ENCODE measurements at regions not wholly inside any gene's neighbourhood (a gene's known extent, or its start where the extent isn't known, plus 50 kb on each side); places are given as distances from the start of the nearest gene placed in this dataset.
"Not testable (repeated sequence)": the region's sequence is repeated elsewhere in the genome, so short reads cannot be mapped to it uniquely, and the experiment has no call there.

DNA sequence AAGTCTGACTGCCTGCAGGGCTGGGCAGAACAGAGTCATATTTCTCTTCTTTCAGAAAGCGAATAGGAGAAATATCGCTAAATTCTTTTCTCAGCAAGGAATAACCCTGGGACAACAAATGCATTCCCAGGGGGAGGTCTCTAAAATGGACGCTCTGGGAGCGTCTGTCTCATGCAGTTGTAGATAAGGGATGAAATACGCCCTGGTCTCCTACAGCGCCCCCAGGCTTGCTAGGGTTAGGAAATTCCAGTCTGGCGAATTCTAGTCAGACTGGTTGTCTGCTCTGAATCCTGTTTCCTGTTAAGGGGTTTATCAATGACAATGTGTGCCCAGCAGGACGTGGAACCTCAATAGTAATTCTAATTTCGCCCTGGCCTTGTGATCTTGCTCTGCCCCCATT lies 1214.1 kb downstream of the DIAPH3 start:
- DNase-seq (no peak), ATAC-seq (no peak)
- 91 to 92% (median 92%) methylated on average over 9 of the region's 9 CpGs for WGBS, 3 donors
- Histone ChIP-seq H3K36me3 (ENCODE audit: insufficient read depth in 1 of 2, low read depth in 1 of 2) (no peaks in the 10 kb centered on the region), H3K27me3 (ENCODE audit: insufficient read depth in 3 of 3, low read length in 2 of 3) (no peaks in the 10 kb centered on the region), H3K4me1 (no peaks in the 10 kb centered on the region), H3K4me3 (no peak overlapping the region), H3K9me3 (peaks cover 15% of the 10 kb centered on the region), H3K27ac (no peak overlapping the region)
- intact Hi-C loops (cut with DNase I), result no loop called here
- TF ChIP-seq, protein P1, sequence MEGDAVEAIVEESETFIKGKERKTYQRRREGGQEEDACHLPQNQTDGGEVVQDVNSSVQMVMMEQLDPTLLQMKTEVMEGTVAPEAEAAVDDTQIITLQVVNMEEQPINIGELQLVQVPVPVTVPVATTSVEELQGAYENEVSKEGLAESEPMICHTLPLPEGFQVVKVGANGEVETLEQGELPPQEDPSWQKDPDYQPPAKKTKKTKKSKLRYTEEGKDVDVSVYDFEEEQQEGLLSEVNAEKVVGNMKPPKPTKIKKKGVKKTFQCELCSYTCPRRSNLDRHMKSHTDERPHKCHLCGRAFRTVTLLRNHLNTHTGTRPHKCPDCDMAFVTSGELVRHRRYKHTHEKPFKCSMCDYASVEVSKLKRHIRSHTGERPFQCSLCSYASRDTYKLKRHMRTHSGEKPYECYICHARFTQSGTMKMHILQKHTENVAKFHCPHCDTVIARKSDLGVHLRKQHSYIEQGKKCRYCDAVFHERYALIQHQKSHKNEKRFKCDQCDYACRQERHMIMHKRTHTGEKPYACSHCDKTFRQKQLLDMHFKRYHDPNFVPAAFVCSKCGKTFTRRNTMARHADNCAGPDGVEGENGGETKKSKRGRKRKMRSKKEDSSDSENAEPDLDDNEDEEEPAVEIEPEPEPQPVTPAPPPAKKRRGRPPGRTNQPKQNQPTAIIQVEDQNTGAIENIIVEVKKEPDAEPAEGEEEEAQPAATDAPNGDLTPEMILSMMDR (IDR thresholded peaks at IDR 0.05), result no peak

DNA sequence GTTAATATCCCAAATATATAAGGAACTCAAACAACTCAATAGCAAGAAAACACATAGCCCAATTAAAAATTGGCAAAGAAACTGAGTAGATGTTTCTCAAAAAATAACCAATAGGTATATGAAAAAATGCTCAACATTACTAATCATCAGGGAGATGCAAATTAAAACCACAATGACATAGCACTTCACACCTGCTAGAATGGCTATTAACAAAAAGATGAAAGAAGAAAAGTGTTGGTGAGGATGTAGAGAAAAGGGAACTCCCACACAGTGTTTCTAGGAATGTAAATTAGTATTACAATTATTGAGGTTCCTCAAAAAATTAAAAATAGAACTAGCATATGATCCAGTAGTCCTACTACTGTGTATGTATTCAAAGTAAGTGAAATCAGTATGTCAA lies 1212.8 kb downstream of the DIAPH3 start:
- H3K27ac ChIP-seq, result no peak overlapping the region
- H3K36me3 ChIP-seq (ENCODE audit: insufficient read depth in 1 of 2, low read depth in 1 of 2), result no peaks in the 10 kb centered on the region
- H3K4me1 ChIP-seq, result no peaks in the 10 kb centered on the region
- intact Hi-C loops (cut with DNase I), result no loop called here
- TF ChIP-seq, protein P1 (IDR thresholded peaks at IDR 0.05), result no peak
- no peak overlapping the region for H3K4me3 ChIP-seq
- H3K9me3 ChIP-seq, result peaks cover 15% of the 10 kb centered on the region
- H3K27me3 ChIP-seq (ENCODE audit: insufficient read depth in 3 of 3, low read length in 2 of 3), result no peaks in the 10 kb centered on the region
- ATAC-seq (no peak), DNase-seq (no peak)

DNA sequence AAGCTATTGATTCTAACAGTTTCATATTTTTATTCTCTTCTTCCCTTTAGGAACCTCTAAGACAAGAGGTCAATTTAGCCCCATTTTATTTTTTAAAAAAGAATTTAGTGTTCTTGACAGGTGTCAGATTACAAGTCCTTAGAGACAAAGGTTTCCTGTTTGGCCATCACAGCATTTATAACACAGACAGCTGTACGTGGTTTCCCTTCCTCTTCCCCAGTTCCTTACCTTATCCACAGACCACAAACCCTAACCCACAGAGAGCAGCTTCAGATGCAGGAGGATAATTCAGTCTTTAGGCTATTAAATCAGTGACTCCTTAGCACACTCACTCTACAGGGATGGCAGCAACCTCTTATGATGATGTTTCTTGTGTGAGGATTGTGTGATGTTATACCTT lies 1210.1 kb downstream of the DIAPH3 start:
- H3K4me3 ChIP-seq, result no peak overlapping the region
- no peaks in the 10 kb centered on the region for H3K36me3 ChIP-seq (ENCODE audit: insufficient read depth in 1 of 2, low read depth in 1 of 2)
- WGBS, 3 donors, result 9 to 18% (median 12%) methylated on average over 1 of the region's 1 CpG
- intact Hi-C loops (cut with DNase I), result no loop called here
- H3K27ac ChIP-seq, result no peak overlapping the region
- H3K27me3 ChIP-seq (ENCODE audit: insufficient read depth in 3 of 3, low read length in 2 of 3), result no peaks in the 10 kb centered on the region
- DNase-seq (no peak), ATAC-seq (no peak)
- peaks cover 13% of the 10 kb centered on the region for H3K9me3 ChIP-seq
- no peaks in the 10 kb centered on the region for H3K4me1 ChIP-seq
- TF ChIP-seq, protein P1 (IDR thresholded peaks at IDR 0.05), result no peak

DNA sequence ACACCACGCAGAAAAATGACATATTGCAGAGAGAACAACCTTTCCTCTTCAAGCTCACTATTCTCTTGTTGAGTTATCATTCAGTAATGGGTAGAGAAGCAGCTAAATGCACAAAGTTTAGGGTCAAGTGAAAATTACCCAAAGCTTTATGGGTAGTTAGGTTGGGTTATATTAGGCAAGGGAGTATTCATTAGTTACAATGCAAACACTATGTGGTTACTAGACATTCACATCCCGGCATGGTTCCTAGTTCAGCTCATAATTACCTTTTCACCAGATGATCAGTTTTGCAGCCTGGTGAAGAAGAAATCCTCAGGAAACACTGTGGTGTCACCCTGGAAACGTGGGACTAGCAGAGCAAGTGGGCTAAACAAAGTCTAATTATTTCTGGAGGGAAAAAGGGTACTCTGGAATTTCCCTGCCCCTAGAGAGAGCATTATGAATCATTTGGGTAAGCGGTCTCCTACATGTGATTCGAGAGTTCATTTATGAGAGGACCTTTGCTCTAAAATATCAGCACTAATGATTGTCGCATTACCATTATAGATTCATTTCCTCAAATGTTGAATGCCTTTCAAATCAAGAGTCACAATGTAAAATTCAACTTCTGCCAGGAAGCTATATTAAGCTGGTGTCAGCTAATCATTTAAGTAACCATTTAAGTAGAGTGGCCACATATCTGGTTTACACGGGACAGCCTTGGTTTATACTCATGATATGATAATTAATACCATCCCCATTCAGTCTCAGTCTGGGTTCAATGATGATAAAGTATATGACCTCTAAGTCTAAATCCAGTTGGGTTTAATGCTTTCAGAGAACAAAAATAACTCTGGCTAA lies 1208.0 kb downstream of the DIAPH3 start:
- no peaks in the 10 kb centered on the region for H3K27me3 ChIP-seq (ENCODE audit: insufficient read depth in 3 of 3, low read length in 2 of 3)
- TF ChIP-seq, protein P1 (IDR thresholded peaks at IDR 0.05), result no peak
- no peaks in the 10 kb centered on the region for H3K36me3 ChIP-seq (ENCODE audit: insufficient read depth in 1 of 2, low read depth in 1 of 2)
- H3K4me1 ChIP-seq, result no peaks in the 10 kb centered on the region
- DNase-seq (no peak), ATAC-seq (no peak)
- intact Hi-C loops (cut with DNase I), result no loop called here
- 72 to 77% (median 76%) methylated on average over 7 of the region's 7 CpGs for WGBS, 3 donors
- H3K4me3 ChIP-seq, result no peak overlapping the region
- no peak overlapping the region for H3K27ac ChIP-seq
- no peaks in the 10 kb centered on the region for H3K9me3 ChIP-seq

DNA sequence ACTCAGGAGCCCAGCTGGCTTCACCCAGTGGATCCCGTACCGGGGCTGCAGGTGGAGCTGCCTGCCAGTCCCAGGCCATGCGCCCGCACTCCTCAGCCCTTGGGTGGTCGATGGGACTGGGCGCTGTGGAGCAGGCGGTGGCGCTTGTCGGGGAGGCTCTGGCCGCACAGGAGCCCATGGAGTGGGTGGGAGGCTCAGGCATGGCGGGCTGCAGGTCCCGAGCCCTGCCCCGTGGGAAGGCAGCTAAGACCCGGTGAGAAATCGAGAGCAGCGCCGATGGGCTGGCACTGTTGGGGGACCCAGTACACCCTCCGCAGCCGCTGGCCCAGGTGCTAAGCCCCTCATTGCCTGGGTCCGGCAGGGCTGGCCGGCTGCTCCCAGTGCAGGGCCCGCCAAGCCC lies 1205.6 kb downstream of the DIAPH3 start:
- 96 to 97% (median 96%) methylated on average over 19 to 22 of the region's 22 CpGs for WGBS, 3 donors
- not testable (repeated sequence) for H3K9me3 ChIP-seq

More for the DNA sequence above, 1205.6 kb downstream of the DIAPH3 start:
- intact Hi-C loops (cut with DNase I); ATAC-seq; H3K4me1 ChIP-seq; H3K36me3 ChIP-seq (ENCODE audit: insufficient read depth in 1 of 2, low read depth in 1 of 2); H3K4me3 ChIP-seq; DNase-seq; H3K27me3 ChIP-seq (ENCODE audit: insufficient read depth in 3 of 3, low read length in 2 of 3); H3K27ac ChIP-seq: not testable (repeated sequence)

Data from psoas muscle (tissue), 7 donors.